Right lobe of liver (tissue), 6 donors: ENCODE measurements at regions not wholly inside any gene's neighbourhood (a gene's known extent, or its start where the extent isn't known, plus 50 kb on each side); places are given as distances from the start of the nearest gene placed in this dataset.

Source experiments
- ATAC-seq, 4 donors: fragments of 200-7000 bp; cut with Tn5 transposase; one replicate each; pipeline ENCODE4 v1.9.1; 2020; ENCODE audit warnings: mild to moderate bottlenecking in 4 of 4, moderate library complexity in 4 of 4
- DNase-seq, 3 donors: peaks; one replicate each; pipeline ENCODE4 v3.0.0-alpha.2; 2020
- H3K27ac ChIP-seq, 3 donors: fragments of 200-600 bp; one replicate each; pipeline ENCODE4 v1.8.0; 2022
- H3K27me3 ChIP-seq, 2 donors: fragments of 200-600 bp; one replicate each; pipeline ENCODE4 v1.8.0; 2022
- H3K36me3 ChIP-seq, 4 donors: fragments of 200-600 bp; sonication (generic) in 1 of 4; one replicate each; pipeline versions ENCODE4 v1.5.1 to v1.8.0; 2017 to 2022; ENCODE audit warnings: control low read depth in 1 of 4
- H3K4me1 ChIP-seq, 4 donors: fragments of 200-600 bp; sonication (generic) in 1 of 4; one replicate each; pipeline versions ENCODE4 v1.5.1 to v1.8.0; 2017 to 2022; ENCODE audit warnings: control low read depth in 1 of 4
- H3K4me3 ChIP-seq, 3 donors: fragments of 200-600 bp; one replicate each; pipeline ENCODE4 v1.8.0; 2022
- H3K9me3 ChIP-seq, 4 donors: fragments of 200-600 bp; sonication (generic) in 1 of 4; one replicate each; pipeline versions ENCODE4 v1.5.1 to v1.8.0; 2017 to 2022; ENCODE audit warnings: control low read depth in 1 of 4
- CTCF ChIP-seq, 4 donors: fragments of 200-600 bp in 3 of 4; fragments of 450-650 bp in 1 of 4; IDR thresholded peaks; one replicate each; pipeline versions ENCODE4 v1.5.1 to v1.8.0; 2016 to 2022; ENCODE audit warnings: antibody characterized with exemption in 4 of 4, mild to moderate bottlenecking in 2 of 4
- POLR2A ChIP-seq: fragments of 450-650 bp; IDR thresholded peaks from one replicate; pipeline ENCODE4 v1.6.1; 2017; ENCODE audit warnings: antibody characterized with exemption, mild to moderate bottlenecking
- WGBS: methylation state at CpG from one replicate; pipeline ENCODE4 v1.1.6; 2018; ENCODE audit warnings: low coverage, low lambda C conversion rate; ENCODE audit not compliant: insufficient coverage; ENCODE audit errors: missing lambda C conversion rate; 5-methylcytosine and 5-hydroxymethylcytosine counted together
- intact Hi-C, 2 donors: fragments of 100-400 bp; cut with DNase I; formaldehyde crosslinking; loops; one replicate each; pipeline versions ENCODE4 v1.11.2 to v1.14.1; 2022
- donor health status: DM: no; HTN: yes; CAD: no.
- donor health status: DM: no; HTN: no; CAD: no.
- donor health status: DM: no; HTN: no; CAD: no.
- donor health status: DM: no; HTN: yes; CAD: no.
- donor health status: DM: no; HTN: yes; CAD: no.

- DNase-seq, result no peak
- no peak overlapping the region for H3K4me3 ChIP-seq
- TF ChIP-seq POLR2A, result no peak
- TF ChIP-seq CTCF (IDR thresholded peaks at IDR 0.05), result no peak
- no peaks in the 10 kb centered on the region for H3K27me3 ChIP-seq
- H3K4me1 ChIP-seq, result no peaks in the 10 kb centered on the region
- intact Hi-C loops, result no loop called here
- no peaks in the 10 kb centered on the region for H3K9me3 ChIP-seq
- ATAC-seq, result no peak
- WGBS, result 27% methylated on average over 3 of the region's 9 CpGs
- H3K36me3 ChIP-seq, result no peaks in the 10 kb centered on the region
- H3K27ac ChIP-seq, result no peak overlapping the region
Measured at GRCh38 chr5:3268760-3269330, 326.8 kb upstream of the IRX1 start.

- H3K36me3 ChIP-seq, result no peaks in the 10 kb centered on the region
- no peak overlapping the region for H3K4me3 ChIP-seq
- no peak for ATAC-seq
- H3K9me3 ChIP-seq, result no peaks in the 10 kb centered on the region
- no peak overlapping the region for H3K27ac ChIP-seq
- no peak for DNase-seq
- intact Hi-C loops, result no loop called here
- no peaks in the 10 kb centered on the region for H3K4me1 ChIP-seq
- TF ChIP-seq CTCF (IDR thresholded peaks at IDR 0.05), result no peak
- no peak for TF ChIP-seq POLR2A
- H3K27me3 ChIP-seq, result no peaks in the 10 kb centered on the region
- 50% methylated on average over 1 of the region's 5 CpGs for WGBS
Measured at GRCh38 chr5:3266861-3267260, 328.8 kb upstream of the IRX1 start.

- Histone ChIP-seq H3K4me3 (no peak overlapping the region), H3K36me3 (no peaks in the 10 kb centered on the region), H3K27ac (no peak overlapping the region), H3K9me3 (no peaks in the 10 kb centered on the region), H3K27me3 (no peaks in the 10 kb centered on the region), H3K4me1 (no peaks in the 10 kb centered on the region)
- no peak for TF ChIP-seq POLR2A
- no peak for TF ChIP-seq CTCF (IDR thresholded peaks at IDR 0.05)
- intact Hi-C loops, result no loop called here
- ATAC-seq (no peak), DNase-seq (no peak)
- WGBS, result 45% methylated on average over 5 of the region's 6 CpGs
Measured at GRCh38 chr5:3265936-3266335, 329.7 kb upstream of the IRX1 start.

- intact Hi-C loops, result no loop called here
- H3K4me3 ChIP-seq, result no peak overlapping the region
Measured at GRCh38 chr5:3265131-3265885, 330.3 kb upstream of the IRX1 start.

More at GRCh38 chr5:3265131-3265885, 330.3 kb upstream of the IRX1 start:
- WGBS, result 26% methylated on average over 5 of the region's 5 CpGs
- no peak for ATAC-seq
- H3K27ac ChIP-seq, result no peak overlapping the region
- no peaks in the 10 kb centered on the region for H3K9me3 ChIP-seq
- TF ChIP-seq POLR2A (no peak), CTCF (IDR thresholded peaks at IDR 0.05) (no peak)
- no peak for DNase-seq
- no peaks in the 10 kb centered on the region for H3K4me1 ChIP-seq
- no peaks in the 10 kb centered on the region for H3K36me3 ChIP-seq
- no peaks in the 10 kb centered on the region for H3K27me3 ChIP-seq
